Liver (tissue), 3 donors: ENCODE measurements at regions not wholly inside any gene's neighbourhood (a gene's known extent, or its start where the extent isn't known, plus 50 kb on each side); places are given as distances from the start of the nearest gene placed in this dataset.

Source experiments
- GABPA ChIP-seq, 2 donors: IDR thresholded peaks in 1 of 2; conservative IDR thresholded peaks in 1 of 2; 2 replicates each; pipeline ENCODE4 v1.6.1; 2016; ENCODE audit warnings: antibody characterized with exemption in 2 of 2, mild to moderate bottlenecking in 1 of 2, moderate library complexity in 1 of 2
- NR2F2 ChIP-seq: IDR thresholded peaks from 2 replicates; pipeline ENCODE4 v1.6.1; 2016; ENCODE audit warnings: antibody characterized with exemption
- RXRA ChIP-seq, 2 donors: IDR thresholded peaks; 2 replicates each; pipeline ENCODE4 v1.6.1; 2017 to 2018; ENCODE audit warnings: antibody characterized with exemption in 2 of 2, mild to moderate bottlenecking in 1 of 2
- SP1 ChIP-seq: IDR thresholded peaks from 2 replicates; pipeline ENCODE4 v1.6.1; 2018; ENCODE audit warnings: antibody characterized with exemption, mild to moderate bottlenecking
- TF ChIP-seq, protein P1 (sequence below): fragments of 150-350 bp; IDR thresholded peaks from 2 replicates; pipeline ENCODE4 v1.5.1; 2017; ENCODE audit warnings: improper control_type of control experiment, low read depth, low read length; ENCODE audit not compliant: missing input control
- donor health status: healthy.
- donor health status: healthy.

DNA sequence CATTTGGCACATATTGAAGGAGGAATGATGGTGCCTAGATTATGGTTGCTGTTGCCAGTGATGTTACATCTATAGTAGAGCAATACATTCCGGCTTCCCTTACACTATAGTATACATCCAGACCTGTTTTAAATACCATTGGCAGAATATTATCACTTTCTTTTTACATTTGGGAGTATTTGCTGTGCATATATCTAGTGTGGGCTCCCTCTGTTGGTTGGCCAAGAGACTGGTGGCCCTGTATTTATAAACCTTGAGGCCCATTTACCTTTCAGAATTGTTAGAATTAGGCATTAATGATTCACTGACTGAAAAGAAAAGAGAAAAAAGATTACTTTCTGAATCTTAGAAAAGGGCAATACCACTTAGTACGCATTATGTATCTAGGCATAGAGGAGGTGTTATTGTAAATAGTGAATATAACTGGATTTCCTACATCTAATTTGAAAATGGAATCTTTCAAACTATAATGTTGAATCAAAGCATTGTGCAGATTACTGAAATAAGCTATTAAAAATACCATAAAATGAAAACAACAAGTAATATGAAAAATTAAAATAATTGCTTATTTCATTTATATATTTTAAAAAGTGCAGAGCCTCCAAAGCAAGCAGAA, 628.8 kb upstream of the MAN1A1 start:
- TF ChIP-seq NR2F2 (no peak), RXRA (IDR thresholded peaks at IDR 0.05) (no peak), SP1 (no peak), GABPA (IDR thresholded peaks at IDR 0.05 in 1 of 2, conservative IDR thresholded peaks at IDR 0.05 in 1 of 2) (no peak)
- TF ChIP-seq, protein P1, sequence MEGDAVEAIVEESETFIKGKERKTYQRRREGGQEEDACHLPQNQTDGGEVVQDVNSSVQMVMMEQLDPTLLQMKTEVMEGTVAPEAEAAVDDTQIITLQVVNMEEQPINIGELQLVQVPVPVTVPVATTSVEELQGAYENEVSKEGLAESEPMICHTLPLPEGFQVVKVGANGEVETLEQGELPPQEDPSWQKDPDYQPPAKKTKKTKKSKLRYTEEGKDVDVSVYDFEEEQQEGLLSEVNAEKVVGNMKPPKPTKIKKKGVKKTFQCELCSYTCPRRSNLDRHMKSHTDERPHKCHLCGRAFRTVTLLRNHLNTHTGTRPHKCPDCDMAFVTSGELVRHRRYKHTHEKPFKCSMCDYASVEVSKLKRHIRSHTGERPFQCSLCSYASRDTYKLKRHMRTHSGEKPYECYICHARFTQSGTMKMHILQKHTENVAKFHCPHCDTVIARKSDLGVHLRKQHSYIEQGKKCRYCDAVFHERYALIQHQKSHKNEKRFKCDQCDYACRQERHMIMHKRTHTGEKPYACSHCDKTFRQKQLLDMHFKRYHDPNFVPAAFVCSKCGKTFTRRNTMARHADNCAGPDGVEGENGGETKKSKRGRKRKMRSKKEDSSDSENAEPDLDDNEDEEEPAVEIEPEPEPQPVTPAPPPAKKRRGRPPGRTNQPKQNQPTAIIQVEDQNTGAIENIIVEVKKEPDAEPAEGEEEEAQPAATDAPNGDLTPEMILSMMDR: peak; percentile 34
